Germinal center (tissue), 1 donor: ENCODE measurements at regions not wholly inside any gene's neighbourhood (a gene's known extent, or its start where the extent isn't known, plus 50 kb on each side); places are given as distances from the start of the nearest gene placed in this dataset.

Source experiments
- DNase-seq: peaks from one replicate; pipeline ENCODE4 v3.0.0; 2012; ENCODE audit warnings: mixed read lengths, low spot score

DNA sequence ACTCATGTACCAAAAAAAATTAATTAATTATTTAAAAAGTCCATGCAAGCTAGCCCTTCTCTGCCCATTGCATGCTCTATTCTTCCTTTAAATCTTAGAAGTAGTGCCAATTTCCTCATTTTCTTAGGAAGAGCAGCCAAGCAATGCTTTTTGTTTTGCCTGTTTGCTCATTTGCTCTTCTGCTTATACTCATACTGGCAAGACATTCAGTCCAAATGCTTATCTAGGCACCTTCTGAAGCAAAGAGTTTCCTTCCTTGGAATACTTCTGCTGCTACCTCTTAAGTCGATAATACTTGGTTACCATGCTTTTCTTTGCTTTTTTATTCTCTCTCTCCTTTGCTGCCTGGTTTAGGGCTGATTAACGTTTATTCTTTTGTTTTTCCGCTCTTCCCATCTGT, 1318.3 kb downstream of the AACS start:
- DNase-seq, result no peak

DNA sequence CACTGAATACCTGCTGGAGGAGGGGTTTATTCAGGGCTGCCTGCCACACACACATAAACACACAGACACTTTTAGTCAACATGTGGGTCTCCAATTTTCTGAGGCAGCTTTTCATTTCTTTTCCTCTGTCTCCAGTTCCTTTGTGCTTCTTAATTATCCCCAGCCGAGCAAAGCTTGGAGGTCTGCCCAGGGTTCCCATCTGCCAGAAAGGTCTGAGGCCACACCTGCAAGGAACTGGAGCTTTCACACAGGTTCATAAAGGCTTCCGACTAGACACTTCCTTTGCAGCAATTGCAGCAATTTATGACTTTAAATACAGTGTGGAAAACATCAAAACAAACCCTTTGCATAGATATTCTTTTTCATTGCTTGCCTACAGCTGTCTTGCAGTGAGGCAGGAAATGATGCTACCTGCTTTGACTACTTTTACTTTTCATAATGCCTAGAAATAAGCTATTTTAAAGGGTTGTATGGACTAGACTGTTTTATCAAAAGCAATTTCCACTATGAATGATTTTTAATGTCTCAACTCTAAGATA, 1318.9 kb downstream of the AACS start:
- no peak for DNase-seq

DNA sequence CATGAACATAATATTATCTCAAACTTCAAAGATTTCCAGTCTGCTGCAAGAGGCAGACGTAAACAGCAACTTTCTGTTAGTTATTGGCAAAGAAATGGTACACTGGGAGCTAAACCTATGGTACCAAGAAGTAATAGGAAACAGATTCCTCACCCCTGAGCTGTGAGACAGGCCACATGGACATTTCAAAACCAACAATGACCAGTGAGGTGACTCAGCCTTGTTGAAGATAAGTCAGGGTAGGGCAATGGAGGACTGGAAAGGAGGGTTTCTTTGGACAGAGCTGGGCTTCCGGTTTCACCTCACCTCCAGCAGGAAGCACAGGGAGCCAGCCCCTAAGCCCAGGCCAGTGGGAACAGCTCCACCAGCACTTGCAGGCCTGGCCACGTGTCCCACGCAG, 1320.5 kb downstream of the AACS start:
- no peak for DNase-seq

DNA sequence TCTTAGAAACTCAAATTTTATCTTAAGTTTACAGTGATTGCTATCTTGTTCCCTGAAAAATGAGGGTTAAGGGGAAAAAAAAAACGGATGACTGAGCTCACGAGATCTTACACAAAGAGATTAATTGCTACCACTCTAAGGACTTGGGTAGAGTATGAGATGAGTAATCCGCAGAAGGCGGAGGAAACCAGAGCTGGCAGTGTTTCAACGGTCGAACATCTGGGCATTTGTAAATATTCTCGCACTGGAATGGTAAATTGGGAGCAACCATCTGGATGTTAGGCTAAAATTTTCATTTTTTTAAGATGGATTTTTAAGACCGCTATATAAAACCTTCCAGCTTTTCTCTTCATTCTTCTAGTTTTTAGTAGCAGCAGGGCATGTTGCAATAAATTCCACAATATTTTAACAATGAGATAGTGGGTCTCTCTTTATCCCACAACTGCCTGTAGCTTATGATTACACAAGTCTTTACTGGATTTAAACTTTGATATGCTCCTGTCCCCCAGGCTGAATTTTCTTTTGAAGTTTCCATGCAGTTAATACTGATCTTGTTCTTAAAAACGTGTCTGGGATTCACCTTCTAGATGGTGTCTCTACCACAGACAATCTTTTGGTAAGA, 1324.1 kb downstream of the AACS start:
- no peak for DNase-seq

DNA sequence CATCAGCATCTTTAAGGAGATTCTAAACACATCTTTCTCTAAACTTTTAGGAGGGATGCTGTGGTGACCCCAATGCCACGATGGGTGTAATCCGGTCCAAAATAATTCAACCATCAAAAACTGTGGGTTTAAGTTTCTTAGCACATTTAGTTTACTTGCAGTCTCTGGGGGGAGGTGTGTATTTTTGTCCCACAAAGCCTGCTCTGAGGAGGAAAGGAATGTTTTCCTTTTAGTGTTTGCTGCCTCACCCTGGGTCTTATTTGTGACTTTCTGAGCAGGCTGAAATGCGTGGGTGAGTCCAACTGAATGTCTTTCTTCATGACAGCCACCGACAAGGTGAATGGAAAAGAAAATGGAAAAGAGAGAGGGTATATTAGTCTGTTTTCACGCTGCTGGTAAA, 1324.7 kb downstream of the AACS start:
- no peak for DNase-seq

DNA sequence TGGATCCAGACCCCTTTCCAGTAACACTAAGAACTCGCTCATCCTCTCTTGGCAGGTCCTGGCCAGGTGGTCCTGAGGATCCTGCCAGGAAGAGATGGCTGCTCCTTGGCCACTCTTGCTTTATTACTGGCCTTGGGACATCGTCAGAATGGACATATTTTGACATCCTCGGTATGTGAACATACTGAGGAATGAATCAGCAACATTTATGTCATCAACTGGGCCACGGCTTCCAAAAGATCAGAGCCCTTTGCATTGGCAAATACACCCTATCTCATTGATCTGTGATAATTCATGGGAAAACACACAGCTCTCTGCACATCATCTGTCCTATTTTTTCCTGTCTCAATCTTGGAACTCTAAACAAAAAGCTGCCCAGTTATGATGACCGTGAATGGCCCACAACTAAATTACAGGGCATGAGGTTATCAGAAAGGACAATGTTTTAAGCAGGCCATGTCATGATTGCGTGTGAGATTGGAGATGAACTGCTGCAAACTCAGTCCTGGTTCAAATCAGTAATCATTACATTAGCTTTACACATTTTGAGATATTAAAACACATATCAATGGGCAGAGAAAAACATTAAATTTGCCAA, 1325.8 kb downstream of the AACS start:
- DNase-seq, result no peak

DNA sequence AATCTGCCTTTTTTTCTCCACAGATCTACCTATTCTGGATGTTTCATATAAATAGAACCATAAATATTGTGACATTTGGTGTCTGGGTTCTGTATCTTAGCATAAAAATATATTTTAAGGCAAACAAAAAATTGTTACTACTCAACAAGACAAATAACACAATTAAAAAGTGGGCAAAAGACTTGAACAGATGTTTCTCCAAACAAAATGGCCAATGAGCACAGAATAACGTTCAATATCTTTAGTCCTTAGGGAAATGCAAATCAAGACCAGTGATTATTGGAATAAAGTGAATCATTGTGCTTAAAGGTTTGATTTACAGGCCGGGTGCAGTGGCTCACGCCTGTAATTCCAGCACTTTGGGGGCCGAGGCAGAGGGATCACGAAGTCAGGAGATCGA, 1331.3 kb downstream of the AACS start:
- DNase-seq, result no peak

DNA sequence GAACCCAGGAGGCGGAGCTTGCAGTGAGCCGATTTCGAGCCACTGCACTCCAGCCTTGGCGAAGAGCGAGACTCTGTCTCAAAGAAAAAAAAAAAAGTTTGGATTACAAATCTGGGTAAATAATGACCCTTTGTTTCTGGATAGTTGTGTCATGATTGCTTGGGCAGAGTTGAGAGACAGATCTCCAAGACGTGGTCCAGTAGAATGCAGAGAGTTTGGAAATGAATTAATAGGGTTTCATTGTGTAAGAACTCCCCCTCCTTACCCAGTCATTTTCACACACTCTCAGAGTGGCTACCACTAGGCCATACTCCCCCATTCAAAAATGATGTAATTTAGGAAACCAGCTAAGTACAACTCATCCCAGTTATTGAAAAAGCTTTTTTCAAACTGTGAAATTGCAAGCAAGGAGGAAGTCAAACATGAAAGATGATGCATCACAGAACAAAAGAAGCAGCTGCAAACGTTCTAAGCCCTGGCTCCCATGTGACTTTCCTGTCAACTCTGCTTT, 1331.9 kb downstream of the AACS start:
- DNase-seq, result no peak

DNA sequence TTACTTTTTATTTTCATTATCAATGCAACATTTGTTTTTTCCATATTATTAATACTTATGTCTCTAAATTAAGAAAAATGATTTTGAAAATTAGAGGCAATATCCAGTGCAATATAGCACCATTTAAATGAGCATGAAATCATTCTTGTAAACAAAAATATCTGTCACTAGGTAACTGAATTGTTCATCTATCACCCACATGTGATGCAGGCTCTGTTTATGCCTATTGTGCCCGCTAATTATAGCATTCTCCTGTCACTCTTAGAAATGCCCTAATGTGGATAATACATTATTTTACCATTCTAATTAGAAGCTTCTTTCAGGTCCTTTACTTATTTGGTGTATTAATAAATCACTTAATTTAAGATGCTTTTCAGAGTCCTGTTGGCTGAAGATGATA, 1332.4 kb downstream of the AACS start:
- DNase-seq, result no peak

DNA sequence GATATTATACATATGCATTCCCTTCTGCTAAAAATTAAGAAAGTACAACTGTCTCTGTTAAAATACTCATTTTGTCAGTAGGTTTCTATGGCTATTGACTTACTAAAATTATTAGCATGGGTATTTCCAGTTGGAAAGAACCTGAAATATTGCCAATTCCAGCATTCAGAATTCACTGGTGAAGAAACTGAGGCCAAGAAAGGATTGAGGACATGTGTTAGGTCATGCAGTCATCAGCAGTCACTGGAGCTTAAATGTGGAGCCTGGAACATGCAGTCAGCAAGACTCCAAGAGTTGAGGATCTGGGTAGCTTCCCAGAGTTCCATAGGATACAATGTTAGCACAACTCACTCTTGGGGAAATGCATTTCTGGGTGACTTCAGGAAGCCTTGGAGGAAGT, 1335.6 kb downstream of the AACS start:
- no peak for DNase-seq

DNA sequence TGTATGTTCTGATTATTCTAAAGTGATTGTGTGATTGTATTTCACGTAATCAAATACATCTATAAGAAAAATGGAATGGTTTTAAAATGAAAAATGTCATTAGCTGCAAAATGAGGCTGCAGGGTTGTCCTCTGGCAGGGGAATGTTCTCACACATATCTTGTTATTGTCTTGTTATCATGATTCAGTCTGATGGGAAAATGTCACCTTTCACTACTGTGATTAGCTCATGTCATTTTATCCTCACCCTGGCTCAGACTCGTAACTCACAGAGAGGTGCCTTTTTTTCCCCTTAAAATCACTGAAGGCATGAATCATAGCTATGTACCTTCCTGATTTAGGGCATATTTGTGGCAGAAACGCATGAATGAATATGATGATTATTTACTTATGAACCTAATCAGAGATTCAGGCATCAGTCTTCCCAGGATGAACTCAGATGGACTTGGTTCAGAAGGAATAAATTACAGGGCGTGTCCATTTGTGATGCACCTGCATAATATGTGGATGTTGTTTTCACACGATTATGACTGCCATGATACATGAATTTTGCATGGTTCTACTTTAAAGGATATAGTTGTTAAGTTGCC, 1339.2 kb downstream of the AACS start:
- DNase-seq, result no peak

DNA sequence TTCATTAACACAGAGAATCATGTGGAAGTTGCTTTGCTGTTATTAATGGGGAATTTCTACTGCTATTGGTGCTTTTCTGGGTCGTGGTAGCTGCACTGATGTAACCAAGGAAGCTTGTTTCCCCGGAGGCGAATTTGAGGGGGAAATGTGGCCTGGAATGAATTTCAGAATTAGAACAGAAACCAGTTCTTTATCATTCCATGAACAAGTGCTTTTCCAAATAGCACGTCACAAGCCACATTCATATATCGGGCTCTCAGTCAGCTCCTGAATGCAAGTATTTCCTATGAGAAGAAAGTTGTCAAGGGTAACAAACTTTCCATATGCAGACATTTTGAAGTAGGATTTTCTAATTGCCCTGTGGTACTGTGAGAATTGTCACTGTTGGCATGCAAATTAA, 1353.2 kb downstream of the AACS start:
- no peak for DNase-seq

DNA sequence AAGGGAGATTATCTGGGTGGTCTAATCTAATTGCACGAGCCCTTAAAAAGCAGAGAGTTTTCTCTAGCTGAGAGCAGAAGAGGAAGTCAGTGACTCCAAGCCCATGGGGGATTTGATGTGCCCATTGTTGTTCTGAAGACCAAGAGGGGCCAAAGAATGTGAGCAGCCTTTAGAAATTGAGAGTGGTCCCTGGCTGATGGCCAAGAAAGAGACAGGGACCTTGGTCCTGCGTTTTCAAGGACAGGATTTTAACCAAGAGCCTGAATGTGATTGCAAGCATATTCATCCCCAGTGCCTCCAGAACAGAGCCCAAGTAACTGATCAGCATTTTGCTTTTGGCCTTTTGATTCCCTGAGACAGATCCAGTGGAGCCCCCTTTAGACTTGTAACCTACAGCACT, 1353.9 kb downstream of the AACS start:
- no peak for DNase-seq

DNA sequence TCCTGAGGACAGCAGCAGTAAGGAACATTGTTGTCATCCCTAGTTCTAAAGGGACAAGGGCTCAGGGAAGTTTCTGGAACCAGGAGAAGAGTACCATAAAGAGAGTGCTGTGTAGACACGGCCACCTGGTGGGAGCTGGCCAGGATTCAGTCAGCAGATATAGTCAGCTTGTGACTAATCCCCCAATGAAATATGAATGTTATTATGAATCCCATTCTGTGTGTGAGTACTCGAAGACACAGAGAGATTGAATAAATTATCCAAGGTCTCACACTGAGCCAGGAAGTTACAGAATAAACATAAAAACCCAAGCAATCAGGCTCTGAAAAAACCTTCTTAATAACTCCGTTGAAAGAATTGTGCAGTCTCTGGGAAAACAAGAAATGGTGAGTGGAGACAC, 1359.5 kb downstream of the AACS start:
- DNase-seq, result no peak

DNA sequence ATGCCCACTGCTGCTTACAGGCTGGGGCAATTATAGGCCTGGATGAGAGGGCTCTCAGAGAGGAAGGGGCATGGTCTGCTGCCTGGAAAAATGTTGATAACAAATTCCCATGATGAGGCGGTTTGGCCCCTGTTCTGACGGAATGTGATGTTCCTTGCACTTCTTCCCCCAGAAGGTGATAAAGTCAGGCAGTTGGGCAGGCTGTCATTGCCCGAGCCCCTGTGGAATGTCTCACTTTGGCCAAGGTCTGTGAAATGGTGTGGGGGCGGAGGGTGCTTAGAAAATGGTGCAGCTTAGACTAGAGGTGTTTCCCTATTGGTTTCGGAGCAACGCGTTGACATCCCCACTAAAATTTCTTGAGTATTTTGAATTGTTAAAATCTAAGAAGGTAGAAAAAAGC, 1360.0 kb downstream of the AACS start:
- DNase-seq, result no peak

DNA sequence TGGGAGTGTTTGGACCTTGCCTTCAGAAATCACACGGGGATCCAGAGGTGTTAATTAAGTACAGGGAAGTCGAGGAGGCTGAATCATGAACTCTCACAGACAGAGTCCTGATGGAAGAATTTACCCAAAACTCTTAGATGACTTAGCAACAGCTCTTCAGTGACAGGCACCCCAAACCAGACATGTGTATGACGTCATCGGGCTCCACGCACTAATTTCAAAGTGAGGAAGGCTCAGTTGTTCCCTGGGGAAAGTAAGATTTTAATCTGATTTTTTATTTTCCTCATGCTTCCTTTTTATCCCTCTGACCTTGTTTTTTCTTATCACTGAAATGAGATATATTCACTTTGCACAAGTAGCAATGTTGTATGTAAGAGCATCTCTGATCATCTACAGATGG, 1363.5 kb downstream of the AACS start:
- no peak for DNase-seq

DNA sequence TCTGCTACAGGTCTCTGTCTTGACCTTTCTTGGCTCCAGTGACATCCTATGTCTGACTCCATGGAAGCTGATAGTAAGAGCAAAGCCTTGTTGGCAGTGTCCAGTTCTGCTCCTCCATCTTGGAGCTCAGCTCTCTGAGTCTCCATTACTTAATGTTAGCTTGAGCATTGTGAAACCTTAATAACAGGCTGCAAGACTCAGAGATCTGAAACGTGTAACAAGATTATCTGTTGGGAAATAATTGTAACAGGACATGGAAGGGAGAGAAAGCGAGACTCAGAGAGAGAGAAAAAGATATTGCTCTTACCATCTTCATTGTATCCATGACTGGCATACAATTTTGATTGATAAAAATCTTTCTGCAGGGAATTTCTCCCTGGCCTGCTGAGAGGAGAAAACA, 1365.7 kb downstream of the AACS start:
- DNase-seq, result no peak

DNA sequence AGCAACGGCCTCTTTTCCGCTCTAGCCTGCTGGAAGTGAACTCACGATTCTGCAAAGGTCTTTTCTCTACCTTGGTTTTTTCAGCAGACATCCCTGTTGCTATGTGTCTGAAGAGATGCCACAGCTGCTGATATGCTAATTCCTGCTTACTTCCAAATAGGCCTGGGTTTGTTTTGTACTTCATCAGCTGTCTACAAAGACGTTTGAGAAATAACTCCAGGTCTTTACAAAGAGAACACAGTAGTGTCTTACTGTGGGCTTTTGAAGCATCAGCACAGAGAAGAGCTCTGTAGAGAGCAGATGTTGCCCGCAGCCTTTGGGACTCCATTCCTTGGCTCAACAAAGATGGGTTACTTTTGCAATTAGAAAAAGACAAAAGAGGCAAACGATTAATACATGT, 1366.5 kb downstream of the AACS start:
- no peak for DNase-seq

DNA sequence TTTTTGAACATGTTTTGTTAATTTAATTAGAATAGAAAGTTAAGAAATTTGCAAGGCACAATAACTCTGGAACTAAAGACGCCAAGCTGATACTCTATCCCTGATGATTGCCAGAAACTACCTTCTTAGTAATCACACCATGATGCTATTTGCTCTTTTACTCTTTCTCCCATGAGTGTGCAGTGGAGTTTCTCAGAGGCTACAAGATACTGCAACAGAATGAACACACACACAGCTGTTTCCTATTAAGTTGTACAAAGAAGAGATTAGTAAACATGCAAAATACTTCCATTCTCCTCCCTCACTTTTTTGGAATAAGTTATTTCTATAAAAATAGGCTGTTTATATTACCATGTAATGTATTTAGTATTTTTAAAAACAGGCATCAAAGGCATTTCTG, 1367.5 kb downstream of the AACS start:
- no peak for DNase-seq

DNA sequence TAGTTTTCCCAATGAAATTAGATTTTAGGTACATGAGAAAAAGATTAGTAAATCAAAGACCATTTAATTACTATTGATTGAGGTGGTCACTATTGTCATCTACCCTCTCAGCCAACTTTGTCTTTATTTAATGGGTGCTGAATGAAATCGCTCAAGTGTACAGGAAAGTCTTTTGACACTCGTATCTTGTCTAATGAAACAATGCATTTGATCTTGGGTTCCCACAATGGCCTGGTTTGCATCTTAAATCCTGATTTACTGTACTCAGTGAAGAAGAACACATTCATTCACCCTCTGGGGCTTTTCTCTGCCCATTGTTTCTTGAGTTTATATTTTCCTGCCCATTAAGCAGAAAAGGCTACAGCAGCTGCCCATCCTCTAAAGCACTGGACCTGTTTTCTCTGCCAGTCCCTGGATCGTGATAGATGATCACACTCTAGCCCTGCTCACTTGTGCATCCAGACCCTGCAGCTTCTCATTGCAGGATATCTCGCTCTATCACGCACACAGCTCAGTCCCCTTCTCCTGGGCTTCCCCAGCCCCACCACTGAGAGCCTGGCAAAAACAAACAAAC, 1369.3 kb downstream of the AACS start:
- DNase-seq, result no peak

DNA sequence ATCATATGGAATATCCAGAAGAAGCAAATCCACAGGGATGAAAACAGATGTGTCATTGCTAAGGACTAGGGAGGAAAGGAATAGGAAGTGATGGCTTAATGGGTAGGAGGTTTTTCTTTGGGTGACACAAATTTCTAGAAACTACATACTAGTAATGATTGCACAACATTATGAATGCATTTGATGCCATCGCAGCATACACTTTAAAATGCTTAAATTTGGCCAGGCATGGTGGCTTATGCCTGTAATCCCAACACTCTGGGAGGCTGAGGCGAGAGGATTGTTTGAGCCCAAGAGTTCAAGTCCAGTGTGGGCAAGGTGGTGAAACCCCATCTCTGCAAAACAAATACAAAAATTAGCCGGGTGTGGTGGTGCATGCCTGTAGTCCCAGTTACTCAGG, 1370.8 kb downstream of the AACS start:
- no peak for DNase-seq

DNA sequence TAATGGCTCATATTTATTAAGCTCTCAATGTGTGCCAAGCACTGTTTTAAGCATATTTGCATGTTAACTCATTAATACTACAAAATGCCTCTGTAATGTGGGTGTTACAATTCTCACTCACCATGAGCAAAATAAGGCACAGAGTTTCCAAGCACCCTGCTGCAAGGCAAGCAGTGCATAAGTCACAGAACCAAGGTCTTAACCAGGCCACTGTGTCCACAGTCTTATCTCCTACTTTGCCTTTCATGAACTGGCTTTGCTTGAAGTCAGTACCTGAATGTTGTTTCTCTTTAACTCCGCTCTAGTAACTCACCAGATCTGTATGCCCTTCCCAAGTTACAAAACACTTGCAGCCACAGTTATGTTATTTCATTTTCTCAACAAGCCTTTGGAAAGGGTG, 1372.7 kb downstream of the AACS start:
- DNase-seq, result no peak

DNA sequence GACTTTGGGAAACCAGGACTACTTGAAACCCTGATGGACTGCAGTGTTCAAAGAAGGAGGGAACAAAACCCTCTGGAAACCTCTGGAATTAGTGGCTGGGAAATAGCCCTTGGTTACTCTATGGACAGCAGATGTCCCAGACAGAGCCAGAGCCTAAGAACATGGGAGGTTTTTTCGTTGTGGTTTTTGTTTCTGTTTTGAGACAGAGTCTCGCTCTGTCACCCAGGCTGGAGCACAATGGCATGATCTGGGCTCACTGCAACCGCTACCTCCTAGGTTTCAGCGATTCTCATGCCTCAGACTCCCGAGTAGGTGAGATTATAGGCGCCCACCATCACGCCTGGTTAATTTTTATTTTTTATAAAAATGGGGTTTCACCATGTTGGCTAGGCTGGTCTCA, 1378.7 kb downstream of the AACS start:
- DNase-seq, result no peak
